Lower leg skin (tissue), 3 donors: ENCODE measurements at regions not wholly inside any gene's neighbourhood (a gene's known extent, or its start where the extent isn't known, plus 50 kb on each side); places are given as distances from the start of the nearest gene placed in this dataset.

Experiments
- POLR2A ChIP-seq, 2 donors: fragments of 450-650 bp; IDR thresholded peaks; one replicate each; pipeline ENCODE4 v1.6.1; 2016 to 2017; ENCODE audit warnings: antibody characterized with exemption in 2 of 2, mild to moderate bottlenecking in 1 of 2, moderate library complexity in 1 of 2
- TF ChIP-seq, protein P1 (sequence below), 3 donors: fragments of 450-650 bp; IDR thresholded peaks; one replicate each; pipeline ENCODE4 v1.5.1; 2016; ENCODE audit warnings: antibody characterized with exemption in 3 of 3, mild to moderate bottlenecking in 3 of 3, moderate library complexity in 2 of 3

DNA sequence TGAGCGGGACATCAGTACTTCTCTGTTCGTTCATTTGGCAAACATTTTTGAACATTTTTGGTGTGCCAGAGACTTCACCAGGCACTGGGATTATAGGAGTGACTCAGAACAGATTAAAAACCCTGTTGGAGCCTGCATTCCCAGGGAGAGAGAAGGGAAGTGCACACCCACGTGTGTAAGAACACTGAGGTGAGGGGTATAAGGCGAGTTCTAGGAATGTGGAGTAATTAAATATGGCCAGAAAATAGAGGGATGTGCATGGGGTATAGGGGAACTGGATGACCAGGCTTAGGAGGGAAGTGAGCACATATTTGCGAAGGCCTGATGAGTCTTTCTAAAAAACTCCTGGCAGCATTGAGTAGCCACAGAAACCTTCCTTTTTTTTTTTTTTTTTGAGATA, 401.2 kb upstream of the C2CD4B start:
- TF ChIP-seq, protein P1, sequence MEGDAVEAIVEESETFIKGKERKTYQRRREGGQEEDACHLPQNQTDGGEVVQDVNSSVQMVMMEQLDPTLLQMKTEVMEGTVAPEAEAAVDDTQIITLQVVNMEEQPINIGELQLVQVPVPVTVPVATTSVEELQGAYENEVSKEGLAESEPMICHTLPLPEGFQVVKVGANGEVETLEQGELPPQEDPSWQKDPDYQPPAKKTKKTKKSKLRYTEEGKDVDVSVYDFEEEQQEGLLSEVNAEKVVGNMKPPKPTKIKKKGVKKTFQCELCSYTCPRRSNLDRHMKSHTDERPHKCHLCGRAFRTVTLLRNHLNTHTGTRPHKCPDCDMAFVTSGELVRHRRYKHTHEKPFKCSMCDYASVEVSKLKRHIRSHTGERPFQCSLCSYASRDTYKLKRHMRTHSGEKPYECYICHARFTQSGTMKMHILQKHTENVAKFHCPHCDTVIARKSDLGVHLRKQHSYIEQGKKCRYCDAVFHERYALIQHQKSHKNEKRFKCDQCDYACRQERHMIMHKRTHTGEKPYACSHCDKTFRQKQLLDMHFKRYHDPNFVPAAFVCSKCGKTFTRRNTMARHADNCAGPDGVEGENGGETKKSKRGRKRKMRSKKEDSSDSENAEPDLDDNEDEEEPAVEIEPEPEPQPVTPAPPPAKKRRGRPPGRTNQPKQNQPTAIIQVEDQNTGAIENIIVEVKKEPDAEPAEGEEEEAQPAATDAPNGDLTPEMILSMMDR (IDR thresholded peaks at IDR 0.05), result no peak
- TF ChIP-seq POLR2A (IDR thresholded peaks at IDR 0.05), result no peak
